HT-29 (cell line): ENCODE measurements at regions not wholly inside any gene's neighbourhood (a gene's known extent, or its start where the extent isn't known, plus 50 kb on each side); places are given as distances from the start of the nearest gene placed in this dataset.
A peak's percentile ranks its signal among the peaks of the same experiment; 100 is the strongest.
"Not testable (repeated sequence)": the region's sequence is repeated elsewhere in the genome, so short reads cannot be mapped to it uniquely, and the experiment has no call there.

Experiments used
- DNase-seq: peaks from one replicate; pipeline ENCODE4 v3.0.0-alpha.2; 2015; ENCODE audit warnings: low spot score

DNA sequence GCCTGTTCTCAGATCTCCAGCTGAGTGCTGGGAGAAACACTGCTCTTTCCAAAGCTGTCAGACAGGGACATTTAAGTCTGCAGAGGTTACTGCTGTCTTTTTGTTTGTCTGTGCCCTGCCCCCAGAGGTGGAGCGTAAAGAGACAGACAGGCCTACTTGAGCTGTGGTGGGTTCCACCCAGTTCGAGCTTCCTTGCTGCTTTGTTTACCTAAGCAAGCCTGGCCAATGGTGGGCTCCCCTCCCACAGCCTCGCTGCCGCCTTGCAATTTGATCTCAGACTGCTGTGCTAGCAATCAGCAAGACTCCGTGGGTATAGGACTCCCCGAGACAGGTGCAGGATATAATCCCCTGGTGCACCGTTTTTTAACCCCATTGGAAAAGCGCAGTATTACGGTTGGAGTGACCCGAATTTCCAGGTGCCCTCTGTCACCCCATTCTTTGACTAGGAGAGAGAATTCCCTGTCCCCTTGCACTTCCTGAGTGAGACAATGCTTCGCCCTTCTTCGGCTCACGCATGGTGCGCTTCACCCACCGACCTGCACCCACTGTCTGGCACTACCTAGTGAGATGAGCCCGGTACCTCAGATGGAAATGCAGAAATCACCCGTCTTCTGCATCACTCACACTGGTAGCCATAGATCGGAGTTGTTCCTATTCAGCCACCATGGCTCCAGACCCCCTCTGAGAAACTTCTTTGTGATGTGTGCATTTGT is 650.3 kb upstream of the ALG10B start:
- DNase-seq = no peak

- DNase-seq = not testable (repeated sequence)
Observed at GRCh38 chr12:37668557-37668956, 648.0 kb upstream of the ALG10B start.

- DNase-seq = peak; percentile 18
Observed at GRCh38 chr12:37672655-37673260, 643.8 kb upstream of the ALG10B start.

DNA sequence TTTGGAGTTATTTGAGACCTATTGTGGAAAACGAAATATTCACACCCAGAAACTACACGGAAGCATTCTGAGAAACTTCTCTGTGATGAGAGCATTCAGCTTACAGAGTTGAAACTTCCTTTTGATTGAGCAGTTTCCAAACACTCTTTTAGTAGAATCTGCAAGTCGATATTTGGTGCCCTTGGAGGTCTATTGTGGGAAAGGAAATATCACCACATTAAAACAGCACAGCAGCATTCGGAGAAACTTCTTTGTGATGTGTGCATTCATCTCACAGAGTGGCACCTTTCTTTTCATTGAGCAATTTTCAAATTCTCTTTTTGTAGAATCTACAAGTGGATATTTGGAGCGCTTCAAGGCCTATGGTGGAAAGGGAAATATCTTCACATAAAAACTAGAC is 595.7 kb upstream of the ALG10B start:
- no peak for DNase-seq

DNA sequence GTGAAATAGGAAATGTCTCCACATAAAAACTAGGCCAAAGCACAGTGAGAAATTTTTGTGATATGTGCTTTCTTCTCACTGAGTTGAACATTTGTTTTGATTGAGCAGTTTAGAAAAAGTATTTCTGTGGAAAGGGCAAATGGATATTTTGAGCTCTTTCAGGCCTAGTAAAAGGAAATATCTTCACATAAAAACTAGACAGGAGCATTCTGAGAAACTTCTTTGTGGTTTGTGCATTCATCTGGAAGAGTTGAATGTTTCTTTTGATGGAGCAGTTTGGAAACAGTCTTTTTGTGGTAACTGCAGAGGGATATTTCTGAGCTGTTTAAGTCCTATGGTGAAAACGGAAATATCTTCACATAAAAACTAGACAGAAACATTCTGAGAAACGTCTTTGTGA is 582.7 kb upstream of the ALG10B start:
- no peak for DNase-seq
